Muscle of leg (tissue), 3 donors: ENCODE measurements at regions not wholly inside any gene's neighbourhood (a gene's known extent, or its start where the extent isn't known, plus 50 kb on each side); places are given as distances from the start of the nearest gene placed in this dataset.

Source experiments
- DNase-seq: peaks from one replicate; pipeline ENCODE4 v3.0.0; 2013
- H3K27ac ChIP-seq: one replicate; pipeline ENCODE4 v1.5.1; 2013; ENCODE audit warnings: mild to moderate bottlenecking, low read length, control low read depth
- H3K27me3 ChIP-seq: one replicate; pipeline ENCODE4 v1.6.1; 2013; ENCODE audit warnings: low read length; ENCODE audit not compliant: control insufficient read depth, insufficient read depth
- H3K36me3 ChIP-seq: one replicate; pipeline ENCODE4 v1.6.1; 2013; ENCODE audit warnings: low read length; ENCODE audit not compliant: control insufficient read depth, insufficient read depth
- H3K4me1 ChIP-seq: one replicate; pipeline ENCODE4 v1.6.1; 2013; ENCODE audit warnings: low read length; ENCODE audit not compliant: control insufficient read depth, insufficient read depth
- H3K4me3 ChIP-seq: one replicate; pipeline ENCODE4 v1.5.1; 2013; ENCODE audit warnings: low read length, control low read depth
- H3K9me3 ChIP-seq: replicated peaks from 2 replicates; pipeline ENCODE4 v1.6.1; 2013; ENCODE audit warnings: low read depth, low read length; ENCODE audit not compliant: control insufficient read depth
- WGBS: methylation state at CpG from one replicate; pipeline ENCODE4 v1.1.5; 2013; ENCODE audit warnings: missing lambda C conversion rate; ENCODE audit not compliant: insufficient coverage; 5-methylcytosine and 5-hydroxymethylcytosine counted together

DNA sequence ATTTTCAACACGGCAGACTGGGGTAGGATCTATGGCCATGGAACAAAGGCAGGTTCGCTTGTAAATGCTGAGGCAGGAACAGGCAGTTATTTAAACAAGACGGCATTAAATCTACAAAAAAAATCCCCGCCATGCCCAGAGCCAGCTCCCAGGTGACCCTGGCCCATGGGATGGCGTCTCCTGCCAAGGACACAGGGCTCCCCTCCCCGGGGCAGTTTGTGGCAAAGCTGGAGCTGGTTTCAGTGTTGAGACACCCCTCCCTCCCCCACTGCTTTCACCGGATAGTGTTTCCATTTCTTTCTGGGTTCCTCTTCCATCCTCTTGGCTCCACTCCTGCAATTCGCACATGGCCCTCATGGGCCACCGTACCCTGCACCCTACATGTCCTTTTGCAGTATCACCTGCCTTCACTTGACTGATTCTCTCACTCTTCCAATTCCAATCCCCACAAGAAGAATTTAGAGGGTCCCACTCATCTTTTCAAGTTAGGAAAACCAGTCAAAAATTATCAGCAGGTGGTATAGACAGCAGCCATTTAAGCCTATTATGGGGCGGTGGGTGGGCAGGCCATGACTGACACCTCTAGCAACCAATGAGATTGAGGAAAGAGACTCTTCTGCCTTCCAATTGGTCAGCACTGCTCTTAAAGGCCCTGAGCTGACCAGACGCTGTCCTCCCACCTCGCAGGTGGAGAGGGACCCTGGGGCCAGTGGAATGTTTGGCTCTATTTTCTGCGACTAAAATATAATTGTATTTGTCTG, 52.0 kb downstream of the OLIG1 start:
- Histone ChIP-seq H3K4me3 (no peak overlapping the region), H3K9me3 (no peaks in the 10 kb centered on the region), H3K36me3 (no peaks in the 10 kb centered on the region), H3K27me3 (peaks cover 35% of the 10 kb centered on the region), H3K27ac (no peak overlapping the region), H3K4me1 (peaks cover under 1% of the 10 kb centered on the region)
- peak; percentile 22 for DNase-seq
- WGBS: 79% methylated on average over 9 of the region's 13 CpGs

DNA sequence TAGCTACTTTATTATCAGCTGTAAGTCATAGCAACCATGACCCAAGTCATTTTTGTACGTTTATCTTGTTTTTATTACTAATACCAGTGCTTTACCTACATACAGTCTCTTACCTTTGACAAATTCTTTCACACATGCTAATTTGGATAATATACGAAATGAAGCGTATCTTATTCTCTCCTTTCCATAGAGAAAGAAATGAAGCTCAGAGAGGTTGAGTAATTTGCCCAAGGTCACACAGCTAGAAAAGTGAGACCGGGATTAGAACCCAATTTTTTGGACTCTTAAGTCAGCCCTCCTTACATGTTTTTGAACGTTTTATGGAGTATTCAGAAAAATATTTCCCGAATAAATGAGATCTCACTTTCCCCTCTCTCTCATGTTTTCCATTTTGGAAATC, 52.6 kb downstream of the OLIG1 start:
- H3K9me3 ChIP-seq: no peaks in the 10 kb centered on the region
- H3K4me3 ChIP-seq: no peak overlapping the region
- peaks cover 4% of the 10 kb centered on the region for H3K4me1 ChIP-seq
- no peak for DNase-seq
- WGBS: no CpG with 5 or more reads among the region's 6 CpGs
- no peaks in the 10 kb centered on the region for H3K36me3 ChIP-seq
- peaks cover 36% of the 10 kb centered on the region for H3K27me3 ChIP-seq
- no peak overlapping the region for H3K27ac ChIP-seq

DNA sequence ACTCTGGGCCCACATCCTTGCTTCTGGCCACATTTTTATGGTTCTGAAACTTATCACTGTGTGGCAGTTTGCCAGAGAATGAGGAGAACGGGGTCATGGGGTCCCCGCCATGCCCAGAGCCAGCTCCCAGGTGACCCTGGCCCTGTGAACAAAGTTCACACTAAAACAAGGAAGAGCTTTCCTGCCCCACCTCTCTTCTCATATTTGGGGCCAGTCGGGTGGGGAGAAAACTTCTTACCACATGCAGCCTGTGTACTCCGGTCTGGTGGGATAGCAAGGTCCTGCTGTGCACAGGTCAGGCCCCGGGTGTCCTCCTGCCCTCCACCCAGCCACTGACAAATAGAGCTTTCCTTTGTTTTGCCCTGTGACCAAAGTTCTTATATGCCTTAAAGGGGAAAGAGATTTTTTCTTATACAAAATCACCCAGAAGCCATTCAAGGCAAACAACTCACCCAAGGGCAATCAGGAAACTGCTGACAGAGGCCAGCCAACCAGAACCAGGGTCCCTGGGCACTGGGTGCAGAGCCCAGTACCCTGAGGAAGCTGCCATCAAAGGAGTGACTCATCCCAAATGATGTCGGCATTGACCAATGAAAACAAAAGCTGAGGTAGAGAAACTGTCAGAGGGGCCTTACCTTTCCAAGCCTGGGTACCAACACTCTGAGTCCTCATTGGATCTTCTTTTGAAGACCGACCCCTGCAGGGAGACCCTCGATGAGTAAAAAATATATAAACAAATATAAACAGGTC, 53.6 kb downstream of the OLIG1 start:
- no peaks in the 10 kb centered on the region for H3K36me3 ChIP-seq
- peaks cover 4% of the 10 kb centered on the region for H3K4me1 ChIP-seq
- 46% methylated on average over 2 of the region's 8 CpGs for WGBS
- DNase-seq: no peak
- H3K27me3 ChIP-seq: peaks cover 41% of the 10 kb centered on the region
- no peak overlapping the region for H3K27ac ChIP-seq
- H3K9me3 ChIP-seq: no peaks in the 10 kb centered on the region
- H3K4me3 ChIP-seq: no peak overlapping the region

DNA sequence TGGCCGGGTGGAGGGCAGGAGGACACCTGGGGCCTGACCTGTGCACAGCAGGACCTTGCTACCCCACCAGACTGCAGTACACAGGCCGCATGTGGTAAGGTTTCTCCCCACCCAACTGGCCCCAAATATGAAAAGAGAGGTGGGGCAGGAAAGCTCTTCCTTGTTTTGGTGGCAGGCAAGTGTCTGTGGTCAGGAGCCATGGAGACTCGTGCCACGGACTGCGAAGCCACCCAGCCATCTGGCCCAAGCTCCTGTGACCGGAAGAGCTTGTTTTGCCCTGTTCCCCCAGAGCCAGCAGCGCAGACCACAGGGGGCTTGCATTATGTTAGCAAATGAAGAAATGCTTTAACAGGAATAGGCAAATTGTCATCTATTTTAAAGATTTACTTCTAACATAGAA, 54.9 kb downstream of the OLIG1 start:
- Histone ChIP-seq H3K9me3 (no peaks in the 10 kb centered on the region), H3K27me3 (peaks cover 45% of the 10 kb centered on the region), H3K4me1 (peaks cover 4% of the 10 kb centered on the region), H3K36me3 (no peaks in the 10 kb centered on the region), H3K27ac (no peak overlapping the region), H3K4me3 (no peak overlapping the region)
- no CpG with 5 or more reads among the region's 7 CpGs for WGBS
- no peak for DNase-seq

DNA sequence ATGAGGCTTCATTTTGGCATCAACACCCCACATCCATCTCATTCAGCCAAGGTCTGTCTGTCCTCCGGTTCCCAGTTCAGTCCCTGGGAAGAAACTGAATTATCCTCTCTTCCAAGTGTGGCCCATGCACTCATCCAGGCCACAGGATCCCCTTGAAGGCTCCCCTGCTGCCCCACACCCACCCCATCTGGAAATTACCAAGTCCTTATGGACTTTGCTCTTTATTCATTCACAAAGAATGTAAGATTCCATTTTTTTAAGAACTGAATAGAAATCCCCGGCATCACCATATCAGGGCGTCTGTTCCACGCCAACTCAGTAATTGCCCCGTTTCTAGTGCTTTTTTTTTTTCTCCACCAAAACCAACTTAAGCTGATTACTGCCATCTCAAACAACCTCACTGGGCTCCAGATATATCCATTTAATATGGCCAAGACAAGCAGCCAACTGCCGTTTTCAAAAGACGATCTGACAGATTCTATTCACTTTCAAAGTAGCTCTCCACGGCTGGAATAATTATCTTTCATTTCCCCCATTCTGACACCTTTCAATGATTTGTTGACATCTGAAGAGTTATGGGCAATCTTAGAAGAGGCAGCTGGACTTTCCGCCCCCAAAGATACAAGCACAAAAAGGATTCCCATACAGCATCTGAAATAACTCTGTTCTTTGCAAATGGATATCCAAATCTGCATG, 55.9 kb downstream of the OLIG1 start:
- peaks cover 51% of the 10 kb centered on the region for H3K27me3 ChIP-seq
- 78% methylated on average over 7 of the region's 9 CpGs for WGBS

DNA sequence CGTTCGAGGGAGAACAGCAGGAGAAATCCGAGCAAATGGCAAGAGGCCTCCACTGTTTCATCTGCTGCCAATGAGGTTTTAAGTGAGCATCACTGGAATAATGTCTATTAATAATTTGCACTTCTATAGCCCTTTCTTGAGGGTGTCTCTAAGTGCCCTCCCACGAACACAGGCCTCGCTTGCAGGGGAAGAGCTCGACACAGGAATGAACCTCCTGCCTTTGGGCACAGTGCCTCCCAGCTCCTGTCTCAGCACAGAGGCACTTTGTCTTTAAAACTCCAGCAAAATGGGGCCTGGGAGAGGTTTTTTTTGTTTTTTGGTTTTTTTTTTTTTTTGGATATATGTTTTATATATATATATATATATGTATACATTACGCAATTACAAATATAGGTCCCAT, 56.6 kb downstream of the OLIG1 start:
- no peaks in the 10 kb centered on the region for H3K9me3 ChIP-seq
- H3K27ac ChIP-seq: no peak overlapping the region
- H3K4me3 ChIP-seq: no peak overlapping the region
- no peaks in the 10 kb centered on the region for H3K36me3 ChIP-seq
- H3K27me3 ChIP-seq: peaks cover 54% of the 10 kb centered on the region
- H3K4me1 ChIP-seq: peaks cover 4% of the 10 kb centered on the region
- DNase-seq: no peak
- no CpG with 5 or more reads among the region's 7 CpGs for WGBS

More for the DNA sequence above, 55.9 kb downstream of the OLIG1 start:
- Histone ChIP-seq H3K36me3 (no peaks in the 10 kb centered on the region), H3K9me3 (no peaks in the 10 kb centered on the region), H3K4me3 (no peak overlapping the region), H3K4me1 (peaks cover 4% of the 10 kb centered on the region), H3K27ac (no peak overlapping the region)
- no peak for DNase-seq

DNA sequence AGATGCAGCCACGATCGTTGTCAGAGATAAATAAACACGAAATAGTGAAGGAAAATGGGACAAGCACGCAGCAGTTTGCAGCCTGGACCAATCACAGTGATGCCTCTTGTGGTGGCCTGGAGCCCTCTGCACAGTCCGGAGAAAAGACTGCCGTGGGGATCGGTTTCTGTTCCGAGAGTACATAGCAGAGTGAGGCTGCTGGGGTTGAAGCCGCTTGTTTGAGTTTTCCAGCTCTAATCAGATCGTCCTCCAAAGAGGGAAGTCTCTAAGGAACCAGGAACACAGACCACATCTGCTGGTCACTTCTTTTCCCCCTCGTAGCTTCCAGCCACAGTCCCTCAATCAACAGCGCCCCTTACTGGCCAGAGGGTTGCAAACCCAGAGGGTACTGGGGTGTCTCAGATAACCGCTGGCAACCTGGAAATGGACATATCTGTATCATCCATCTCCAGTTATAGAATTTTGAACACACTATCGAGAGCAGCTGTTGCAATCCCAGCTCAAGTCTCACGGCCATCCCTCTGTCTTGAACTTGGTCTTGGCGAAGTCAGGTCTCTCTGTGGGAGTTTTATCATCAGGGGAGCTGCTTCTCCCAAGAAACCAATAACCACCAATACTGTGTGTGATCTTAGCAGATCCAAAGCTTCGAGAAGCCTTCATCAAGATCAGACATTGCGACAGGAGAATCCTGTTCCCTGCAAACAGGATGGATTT, 57.4 kb downstream of the OLIG1 start:
- Histone ChIP-seq H3K9me3 (no peaks in the 10 kb centered on the region), H3K4me3 (peak overlapping the region; percentile 37), H3K4me1 (peaks cover 4% of the 10 kb centered on the region), H3K27ac (no peak overlapping the region), H3K27me3 (peaks cover 58% of the 10 kb centered on the region), H3K36me3 (no peaks in the 10 kb centered on the region)
- peak; percentile 83 for DNase-seq
- WGBS: 0% methylated on average over 9 of the region's 18 CpGs

DNA sequence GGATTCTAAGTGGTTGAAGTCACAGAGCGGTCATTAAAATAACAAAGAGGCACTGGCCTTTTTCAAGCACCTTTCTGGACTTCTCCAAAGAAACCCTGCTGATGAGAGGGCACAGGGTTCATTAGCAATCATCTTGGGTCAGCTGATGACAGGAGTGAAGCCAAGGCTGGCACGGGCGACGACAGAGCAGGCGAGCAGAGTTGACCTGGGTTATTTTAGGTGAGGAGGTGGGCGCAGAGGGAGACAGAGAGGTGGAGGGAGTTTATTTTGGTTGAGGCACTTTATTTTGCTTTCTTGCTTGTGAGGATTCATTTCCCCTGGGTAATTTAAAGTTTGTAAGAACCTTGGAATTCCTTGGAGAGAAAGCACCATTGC, 57.9 kb downstream of the OLIG1 start:
- Histone ChIP-seq H3K27me3 (peaks cover 60% of the 10 kb centered on the region), H3K4me1 (peaks cover 4% of the 10 kb centered on the region), H3K9me3 (no peaks in the 10 kb centered on the region), H3K4me3 (no peak overlapping the region), H3K36me3 (no peaks in the 10 kb centered on the region), H3K27ac (no peak overlapping the region)
- WGBS: 16% methylated on average over 6 of the region's 6 CpGs
- DNase-seq: no peak

DNA sequence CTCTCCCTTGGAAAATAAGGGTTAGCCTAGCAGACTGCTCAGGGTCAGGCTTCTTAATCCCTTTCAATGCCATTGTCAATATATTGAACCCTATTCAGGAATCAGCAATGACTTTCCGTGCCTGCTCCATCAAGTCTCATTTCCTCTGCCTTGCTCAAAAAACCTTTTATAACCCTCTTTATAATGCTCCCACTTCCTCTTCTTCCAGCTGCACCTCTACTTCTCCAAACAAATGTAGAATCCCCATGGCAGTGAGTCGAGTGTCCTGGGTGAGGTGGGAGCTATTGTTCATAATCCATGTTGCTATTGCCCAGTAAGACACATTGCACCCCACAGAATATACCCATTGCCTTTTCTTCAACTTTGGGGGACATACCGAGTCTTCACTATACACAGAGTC, 58.6 kb downstream of the OLIG1 start:
- H3K27ac ChIP-seq: no peak overlapping the region
- H3K9me3 ChIP-seq: no peaks in the 10 kb centered on the region
- no peak overlapping the region for H3K4me3 ChIP-seq
- H3K36me3 ChIP-seq: no peaks in the 10 kb centered on the region
- H3K27me3 ChIP-seq: peaks cover 54% of the 10 kb centered on the region
- peaks cover 4% of the 10 kb centered on the region for H3K4me1 ChIP-seq
- 44% methylated on average over 1 of the region's 3 CpGs for WGBS
- no peak for DNase-seq

DNA sequence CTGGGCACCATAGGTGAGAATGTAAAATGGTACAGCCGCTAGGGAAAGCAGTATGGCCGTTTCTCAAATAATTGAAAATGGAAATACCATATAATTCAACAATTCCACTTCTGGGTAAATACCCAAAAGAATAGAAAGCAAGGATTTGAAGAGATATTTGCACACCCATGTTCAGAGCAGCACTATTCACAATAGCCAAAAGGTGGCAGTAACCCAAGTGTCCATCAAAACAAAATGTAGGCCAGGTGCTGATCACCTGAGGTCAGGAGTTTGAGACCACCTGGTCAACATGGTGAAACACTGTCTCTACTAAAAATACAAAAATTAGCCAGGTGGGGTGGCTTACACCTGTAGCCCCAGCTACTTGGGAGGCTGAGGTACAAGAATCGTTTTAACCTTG, 62.1 kb downstream of the OLIG1 start:
- Histone ChIP-seq H3K27me3 (peaks cover 50% of the 10 kb centered on the region), H3K4me1 (peaks cover 2% of the 10 kb centered on the region), H3K36me3 (no peaks in the 10 kb centered on the region), H3K9me3 (no peaks in the 10 kb centered on the region), H3K4me3 (no peak overlapping the region), H3K27ac (no peak overlapping the region)
- WGBS: no CpG with 5 or more reads among the region's 3 CpGs
- no peak for DNase-seq
